Neural cell (in vitro differentiated cells): ENCODE measurements at regions not wholly inside any gene's neighbourhood (a gene's known extent, or its start where the extent isn't known, plus 50 kb on each side); places are given as distances from the start of the nearest gene placed in this dataset.

ENCODE experiments used
- EP300 ChIP-seq: fragments of 450-650 bp; conservative IDR thresholded peaks from 2 replicates; pipeline ENCODE4 v1.6.1; 2014; ENCODE audit warnings: antibody characterized with exemption, mild to moderate bottlenecking, moderate library complexity; ENCODE audit not compliant: poor library complexity, severe bottlenecking
- EZH2 ChIP-seq: fragments of 200-600, 300-800 bp; shearing (Covaris generic), sonication (generic); IDR thresholded peaks from 2 replicates; pipeline ENCODE4 v1.6.1; 2014; ENCODE audit warnings: antibody characterized with exemption, low read length, borderline replicate concordance, mild to moderate bottlenecking; ENCODE audit not compliant: insufficient read depth, poor library complexity, severe bottlenecking
- MXI1 ChIP-seq: fragments of 450-650 bp; conservative IDR thresholded peaks from 2 replicates; pipeline ENCODE4 v1.6.1; 2014; ENCODE audit warnings: antibody characterized with exemption, mild to moderate bottlenecking; ENCODE audit not compliant: poor library complexity, severe bottlenecking
- POLR2AphosphoS5 ChIP-seq: IDR thresholded peaks from 2 replicates; pipeline ENCODE4 v1.6.1; 2012
- RAD21 ChIP-seq: fragments of 450-650 bp; conservative IDR thresholded peaks from 2 replicates; pipeline ENCODE4 v1.6.1; 2014; ENCODE audit warnings: antibody characterized with exemption, mild to moderate bottlenecking, moderate library complexity
- SMC3 ChIP-seq: fragments of 450-650 bp; conservative IDR thresholded peaks from 2 replicates; pipeline ENCODE4 v1.6.1; 2014; ENCODE audit warnings: antibody characterized with exemption, mild to moderate bottlenecking, moderate library complexity; ENCODE audit not compliant: poor library complexity
- TAF1 ChIP-seq: IDR thresholded peaks from 2 replicates; pipeline ENCODE4 v1.6.1; 2012; ENCODE audit warnings: low read depth
- TF ChIP-seq, protein P1 (sequence below): fragments of 450-650 bp; IDR thresholded peaks from 2 replicates; pipeline ENCODE4 v1.5.1; 2014; ENCODE audit warnings: antibody characterized with exemption, mild to moderate bottlenecking, moderate library complexity; ENCODE audit not compliant: poor library complexity, severe bottlenecking
- TF ChIP-seq, protein P2 (sequence below): IDR thresholded peaks from 2 replicates; pipeline ENCODE4 v1.6.1; 2012; ENCODE audit warnings: borderline replicate concordance

DNA sequence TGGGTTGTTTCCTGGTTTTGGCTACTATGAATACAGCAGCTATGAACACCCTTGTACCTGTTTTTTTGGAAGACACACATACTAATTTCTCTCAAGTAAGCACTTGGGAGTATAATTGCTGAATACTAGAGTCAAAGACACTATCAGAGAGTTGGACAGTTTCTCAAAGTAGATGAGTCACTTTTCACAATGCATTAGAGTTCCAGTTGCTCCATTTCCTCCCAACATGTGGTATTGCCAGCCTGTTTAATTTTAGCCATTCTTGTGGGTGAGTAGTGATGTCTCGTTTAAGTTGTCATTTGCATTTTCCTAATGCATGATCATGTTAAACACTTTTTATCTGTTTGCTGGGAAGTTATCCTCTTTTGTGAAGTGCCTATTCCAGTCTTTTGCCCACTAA is 81.6 kb upstream of the GDNF start:
- TF ChIP-seq, protein P1, sequence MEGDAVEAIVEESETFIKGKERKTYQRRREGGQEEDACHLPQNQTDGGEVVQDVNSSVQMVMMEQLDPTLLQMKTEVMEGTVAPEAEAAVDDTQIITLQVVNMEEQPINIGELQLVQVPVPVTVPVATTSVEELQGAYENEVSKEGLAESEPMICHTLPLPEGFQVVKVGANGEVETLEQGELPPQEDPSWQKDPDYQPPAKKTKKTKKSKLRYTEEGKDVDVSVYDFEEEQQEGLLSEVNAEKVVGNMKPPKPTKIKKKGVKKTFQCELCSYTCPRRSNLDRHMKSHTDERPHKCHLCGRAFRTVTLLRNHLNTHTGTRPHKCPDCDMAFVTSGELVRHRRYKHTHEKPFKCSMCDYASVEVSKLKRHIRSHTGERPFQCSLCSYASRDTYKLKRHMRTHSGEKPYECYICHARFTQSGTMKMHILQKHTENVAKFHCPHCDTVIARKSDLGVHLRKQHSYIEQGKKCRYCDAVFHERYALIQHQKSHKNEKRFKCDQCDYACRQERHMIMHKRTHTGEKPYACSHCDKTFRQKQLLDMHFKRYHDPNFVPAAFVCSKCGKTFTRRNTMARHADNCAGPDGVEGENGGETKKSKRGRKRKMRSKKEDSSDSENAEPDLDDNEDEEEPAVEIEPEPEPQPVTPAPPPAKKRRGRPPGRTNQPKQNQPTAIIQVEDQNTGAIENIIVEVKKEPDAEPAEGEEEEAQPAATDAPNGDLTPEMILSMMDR, result no peak
- TF ChIP-seq, protein P2, sequence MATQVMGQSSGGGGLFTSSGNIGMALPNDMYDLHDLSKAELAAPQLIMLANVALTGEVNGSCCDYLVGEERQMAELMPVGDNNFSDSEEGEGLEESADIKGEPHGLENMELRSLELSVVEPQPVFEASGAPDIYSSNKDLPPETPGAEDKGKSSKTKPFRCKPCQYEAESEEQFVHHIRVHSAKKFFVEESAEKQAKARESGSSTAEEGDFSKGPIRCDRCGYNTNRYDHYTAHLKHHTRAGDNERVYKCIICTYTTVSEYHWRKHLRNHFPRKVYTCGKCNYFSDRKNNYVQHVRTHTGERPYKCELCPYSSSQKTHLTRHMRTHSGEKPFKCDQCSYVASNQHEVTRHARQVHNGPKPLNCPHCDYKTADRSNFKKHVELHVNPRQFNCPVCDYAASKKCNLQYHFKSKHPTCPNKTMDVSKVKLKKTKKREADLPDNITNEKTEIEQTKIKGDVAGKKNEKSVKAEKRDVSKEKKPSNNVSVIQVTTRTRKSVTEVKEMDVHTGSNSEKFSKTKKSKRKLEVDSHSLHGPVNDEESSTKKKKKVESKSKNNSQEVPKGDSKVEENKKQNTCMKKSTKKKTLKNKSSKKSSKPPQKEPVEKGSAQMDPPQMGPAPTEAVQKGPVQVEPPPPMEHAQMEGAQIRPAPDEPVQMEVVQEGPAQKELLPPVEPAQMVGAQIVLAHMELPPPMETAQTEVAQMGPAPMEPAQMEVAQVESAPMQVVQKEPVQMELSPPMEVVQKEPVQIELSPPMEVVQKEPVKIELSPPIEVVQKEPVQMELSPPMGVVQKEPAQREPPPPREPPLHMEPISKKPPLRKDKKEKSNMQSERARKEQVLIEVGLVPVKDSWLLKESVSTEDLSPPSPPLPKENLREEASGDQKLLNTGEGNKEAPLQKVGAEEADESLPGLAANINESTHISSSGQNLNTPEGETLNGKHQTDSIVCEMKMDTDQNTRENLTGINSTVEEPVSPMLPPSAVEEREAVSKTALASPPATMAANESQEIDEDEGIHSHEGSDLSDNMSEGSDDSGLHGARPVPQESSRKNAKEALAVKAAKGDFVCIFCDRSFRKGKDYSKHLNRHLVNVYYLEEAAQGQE, result no peak
- TF ChIP-seq POLR2AphosphoS5 (no peak), SMC3 (no peak), EP300 (no peak), EZH2 (no peak), TAF1 (no peak), RAD21 (no peak), MXI1 (no peak)
